RWPE2 (cell line): ENCODE measurements at regions not wholly inside any gene's neighbourhood (a gene's known extent, or its start where the extent isn't known, plus 50 kb on each side); places are given as distances from the start of the nearest gene placed in this dataset.

Experiments
- ATAC-seq: fragments of 200-7000 bp; cut with Tn5 transposase; 3 replicates; pipeline ENCODE4 v1.9.1; 2021; ENCODE audit warnings: low read depth
- DNase-seq: peaks from one replicate; pipeline ENCODE4 v3.0.0-alpha.2; 2020; ENCODE audit warnings: low spot score
- H3K27ac ChIP-seq: fragments of 450-650 bp; 2 replicates; pipeline ENCODE4 v1.5.1; 2017; ENCODE audit warnings: mild to moderate bottlenecking; ENCODE audit not compliant: poor library complexity, severe bottlenecking
- H3K27me3 ChIP-seq: fragments of 250-450 bp; sonication (Bioruptor Pico); 2 replicates; pipeline ENCODE4 v1.5.1; 2021; ENCODE audit warnings: mild to moderate bottlenecking, moderate library complexity; ENCODE audit not compliant: insufficient read depth, poor library complexity, severe bottlenecking
- H3K36me3 ChIP-seq: fragments of 250-450 bp; sonication (Bioruptor Pico); 2 replicates; pipeline ENCODE4 v1.5.1; 2020; ENCODE audit warnings: low read depth, mild to moderate bottlenecking, moderate library complexity
- H3K4me1 ChIP-seq: fragments of 250-450 bp; sonication (Bioruptor Pico); 2 replicates; pipeline ENCODE4 v1.5.1; 2021; ENCODE audit warnings: mild to moderate bottlenecking, moderate library complexity; ENCODE audit not compliant: insufficient read depth, poor library complexity, severe bottlenecking
- H3K4me3 ChIP-seq: fragments of 250-450 bp; sonication (Bioruptor Pico); 2 replicates; pipeline ENCODE4 v1.5.1; 2021; ENCODE audit warnings: mild to moderate bottlenecking, moderate library complexity; ENCODE audit not compliant: severe bottlenecking
- H3K9me3 ChIP-seq: fragments of 250-450 bp; sonication (Bioruptor Pico); 2 replicates; pipeline ENCODE4 v1.5.1; 2021; ENCODE audit warnings: mild to moderate bottlenecking, moderate library complexity; ENCODE audit not compliant: severe bottlenecking
- TF ChIP-seq, protein P1 (sequence below): fragments of 450-650 bp; IDR thresholded peaks from one replicate; pipeline ENCODE4 v1.5.1; 2017; ENCODE audit warnings: mild to moderate bottlenecking, moderate library complexity; ENCODE audit not compliant: poor library complexity, severe bottlenecking

DNA sequence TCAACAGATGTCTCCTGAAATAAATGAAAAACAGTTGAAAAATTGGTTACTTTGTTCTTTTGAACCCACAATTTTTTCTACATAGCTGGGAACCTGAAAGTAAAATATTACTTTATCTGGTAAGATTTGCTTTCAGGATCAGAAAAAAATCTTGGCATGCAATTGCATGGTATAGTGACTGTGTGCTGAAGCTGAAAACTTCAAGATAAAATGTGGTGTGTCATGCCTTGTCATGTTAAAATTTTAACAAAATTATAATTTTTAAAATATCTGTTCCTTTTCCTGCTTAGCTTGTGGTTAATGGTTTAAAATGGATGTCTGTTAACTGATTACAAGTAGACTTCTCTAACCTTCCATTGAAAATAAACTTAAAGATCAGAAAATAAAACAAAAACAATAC is 904.8 kb downstream of the PDHA2 start:
- DNase-seq (no peak), ATAC-seq (no peak)
- Histone ChIP-seq H3K4me3 (no peak overlapping the region), H3K9me3 (no peaks in the 10 kb centered on the region), H3K4me1 (no peaks in the 10 kb centered on the region), H3K27ac (no peak overlapping the region), H3K27me3 (no peaks in the 10 kb centered on the region), H3K36me3 (no peaks in the 10 kb centered on the region)
- TF ChIP-seq, protein P1, sequence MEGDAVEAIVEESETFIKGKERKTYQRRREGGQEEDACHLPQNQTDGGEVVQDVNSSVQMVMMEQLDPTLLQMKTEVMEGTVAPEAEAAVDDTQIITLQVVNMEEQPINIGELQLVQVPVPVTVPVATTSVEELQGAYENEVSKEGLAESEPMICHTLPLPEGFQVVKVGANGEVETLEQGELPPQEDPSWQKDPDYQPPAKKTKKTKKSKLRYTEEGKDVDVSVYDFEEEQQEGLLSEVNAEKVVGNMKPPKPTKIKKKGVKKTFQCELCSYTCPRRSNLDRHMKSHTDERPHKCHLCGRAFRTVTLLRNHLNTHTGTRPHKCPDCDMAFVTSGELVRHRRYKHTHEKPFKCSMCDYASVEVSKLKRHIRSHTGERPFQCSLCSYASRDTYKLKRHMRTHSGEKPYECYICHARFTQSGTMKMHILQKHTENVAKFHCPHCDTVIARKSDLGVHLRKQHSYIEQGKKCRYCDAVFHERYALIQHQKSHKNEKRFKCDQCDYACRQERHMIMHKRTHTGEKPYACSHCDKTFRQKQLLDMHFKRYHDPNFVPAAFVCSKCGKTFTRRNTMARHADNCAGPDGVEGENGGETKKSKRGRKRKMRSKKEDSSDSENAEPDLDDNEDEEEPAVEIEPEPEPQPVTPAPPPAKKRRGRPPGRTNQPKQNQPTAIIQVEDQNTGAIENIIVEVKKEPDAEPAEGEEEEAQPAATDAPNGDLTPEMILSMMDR: no peak

DNA sequence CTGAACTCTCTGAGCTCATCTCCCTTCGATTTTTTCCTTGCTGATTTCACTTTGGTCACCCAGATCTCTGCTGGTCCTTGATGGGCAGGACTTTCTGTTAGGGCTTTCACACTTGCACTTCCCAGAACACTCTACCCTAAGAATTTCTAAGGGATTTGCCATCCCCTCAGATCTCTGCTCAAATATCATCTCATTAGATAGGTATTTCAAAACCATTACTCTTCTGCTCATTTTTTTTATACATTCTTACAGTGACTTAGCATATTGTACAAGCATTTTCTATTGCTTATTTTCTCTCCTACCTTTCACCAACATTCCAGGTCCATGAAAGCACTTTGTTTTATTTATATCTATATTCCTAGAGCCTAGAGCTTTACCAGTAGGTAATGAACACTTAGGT is 913.3 kb downstream of the PDHA2 start:
- TF ChIP-seq, protein P1: no peak
- DNase-seq (no peak), ATAC-seq (no peak)
- Histone ChIP-seq H3K4me1 (no peaks in the 10 kb centered on the region), H3K27me3 (no peaks in the 10 kb centered on the region), H3K36me3 (no peaks in the 10 kb centered on the region), H3K27ac (no peak overlapping the region), H3K4me3 (no peak overlapping the region), H3K9me3 (no peaks in the 10 kb centered on the region)

DNA sequence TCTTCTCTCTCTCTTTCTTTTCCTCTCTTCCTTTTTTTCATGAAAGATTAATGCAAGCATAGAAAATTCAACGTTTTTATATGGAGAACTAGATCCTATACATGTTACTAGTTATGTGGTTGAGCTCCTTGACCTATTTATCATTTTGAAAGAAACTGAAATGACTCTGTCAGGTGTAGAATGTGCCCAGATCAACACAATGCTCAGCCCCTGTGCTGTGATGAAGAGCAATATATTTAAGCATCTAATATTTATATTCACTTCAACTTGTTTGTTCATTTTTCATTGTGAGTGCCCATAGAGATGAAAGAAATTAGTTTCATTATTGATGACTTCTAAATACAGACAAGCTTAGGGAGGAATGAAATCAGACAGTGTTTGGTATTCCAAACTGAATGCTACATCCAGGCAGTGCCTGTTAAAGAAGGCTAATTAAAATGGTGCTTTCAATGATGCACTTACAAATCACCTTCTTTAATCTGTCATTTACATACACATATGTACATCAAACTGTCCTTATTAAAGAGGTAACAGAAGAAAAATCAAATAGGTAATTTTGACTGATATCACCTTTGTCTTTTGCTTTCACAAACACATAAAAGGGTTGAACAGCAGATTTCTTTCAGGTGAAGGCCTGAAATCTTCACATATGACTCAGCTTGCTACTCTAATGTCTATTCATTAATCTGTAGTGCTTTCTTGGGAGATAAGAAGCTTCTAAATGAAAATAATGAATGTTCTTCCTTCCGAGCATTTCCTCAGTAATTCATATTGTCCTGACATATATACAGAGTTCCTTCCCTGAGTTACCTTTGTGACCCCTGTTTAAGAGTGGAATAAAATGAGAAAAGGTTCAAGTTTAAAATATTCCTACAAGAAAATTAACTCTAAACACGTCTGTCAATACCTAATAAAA is 915.9 kb downstream of the PDHA2 start:
- no peaks in the 10 kb centered on the region for H3K36me3 ChIP-seq
- no peak overlapping the region for H3K4me3 ChIP-seq
- TF ChIP-seq, protein P1: no peak
- H3K9me3 ChIP-seq: no peaks in the 10 kb centered on the region
- no peak overlapping the region for H3K27ac ChIP-seq
- DNase-seq (no peak), ATAC-seq (no peak)
- H3K27me3 ChIP-seq: no peaks in the 10 kb centered on the region
- H3K4me1 ChIP-seq: no peaks in the 10 kb centered on the region

DNA sequence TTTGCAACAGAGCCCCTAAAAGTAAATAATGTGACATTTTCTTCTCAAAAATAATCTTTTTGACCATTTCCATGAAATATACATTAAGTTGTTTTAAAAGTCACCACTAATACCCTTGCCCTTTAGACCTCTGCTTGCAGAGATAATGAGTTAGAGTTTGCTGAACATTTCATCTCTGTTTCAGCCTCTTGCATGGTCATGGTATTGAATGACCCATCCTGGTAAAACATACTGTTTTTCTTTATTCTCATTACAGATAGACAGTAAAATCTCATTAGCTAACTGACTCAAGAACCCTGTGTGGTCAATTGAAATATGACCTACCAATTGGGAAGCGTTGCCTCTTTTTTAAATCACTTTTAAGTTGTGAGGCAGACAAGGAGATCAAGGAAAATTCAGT is 916.7 kb downstream of the PDHA2 start:
- H3K27me3 ChIP-seq: no peaks in the 10 kb centered on the region
- no peak for DNase-seq
- TF ChIP-seq, protein P1: no peak
- no peak overlapping the region for H3K27ac ChIP-seq
- ATAC-seq: no peak
- no peaks in the 10 kb centered on the region for H3K9me3 ChIP-seq
- H3K4me3 ChIP-seq: no peak overlapping the region
- no peaks in the 10 kb centered on the region for H3K4me1 ChIP-seq
- H3K36me3 ChIP-seq: no peaks in the 10 kb centered on the region

DNA sequence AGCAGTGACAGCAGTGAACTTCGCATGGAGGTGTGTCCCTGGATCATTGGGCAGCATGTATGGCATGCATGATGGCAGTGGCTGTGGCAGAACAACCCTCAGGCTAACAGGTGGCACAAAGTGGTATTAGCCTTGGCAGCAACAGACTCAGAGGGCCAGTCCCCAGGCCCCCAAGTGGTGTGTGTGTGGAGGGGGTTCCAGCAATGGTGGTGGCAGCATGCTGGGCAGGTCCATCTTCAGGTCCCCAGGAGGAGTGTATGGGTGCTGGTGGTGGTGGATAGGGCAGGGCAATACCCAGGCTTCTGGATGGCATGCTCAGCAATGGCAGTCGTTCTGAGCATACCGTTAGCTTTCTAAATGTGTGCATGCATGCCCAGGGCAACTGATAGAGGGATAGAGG is 923.7 kb downstream of the PDHA2 start:
- no peaks in the 10 kb centered on the region for H3K36me3 ChIP-seq
- H3K4me1 ChIP-seq: peaks cover 26% of the 10 kb centered on the region
- TF ChIP-seq, protein P1: no peak
- DNase-seq (no peak), ATAC-seq (no peak)
- H3K27ac ChIP-seq: no peak overlapping the region
- no peak overlapping the region for H3K4me3 ChIP-seq
- H3K9me3 ChIP-seq: no peaks in the 10 kb centered on the region
- no peaks in the 10 kb centered on the region for H3K27me3 ChIP-seq
